PFSK-1 (cell line): ENCODE measurements at regions not wholly inside any gene's neighbourhood (a gene's known extent, or its start where the extent isn't known, plus 50 kb on each side); places are given as distances from the start of the nearest gene placed in this dataset.

ENCODE experiments used
- POLR2AphosphoS5 ChIP-seq: IDR thresholded peaks from 2 replicates; pipeline ENCODE4 v1.6.1; 2012; ENCODE audit warnings: low read depth, mild to moderate bottlenecking, control low read depth, low read length, moderate library complexity
- REST ChIP-seq, 2 experiments: IDR thresholded peaks; 2 replicates each; pipeline versions ENCODE4 v1.6.1 to v1.8.0; 2011 to 2012; ENCODE audit warnings: low read depth in 2 of 2, low read length in 2 of 2, control low read depth in 1 of 2, inconsistent platforms in 1 of 2, mild to moderate bottlenecking in 1 of 2, moderate library complexity in 1 of 2; ENCODE audit not compliant: insufficient read depth in 1 of 2
- SIN3A ChIP-seq: IDR thresholded peaks from 2 replicates; pipeline ENCODE4 v1.6.1; 2012; ENCODE audit warnings: mild to moderate bottlenecking, low read length, moderate library complexity, borderline replicate concordance; ENCODE audit not compliant: insufficient read depth
- TAF1 ChIP-seq: IDR thresholded peaks from 2 replicates; pipeline ENCODE4 v1.6.1; 2012; ENCODE audit warnings: low read length, control low read depth, borderline replicate concordance; ENCODE audit not compliant: insufficient read depth

DNA sequence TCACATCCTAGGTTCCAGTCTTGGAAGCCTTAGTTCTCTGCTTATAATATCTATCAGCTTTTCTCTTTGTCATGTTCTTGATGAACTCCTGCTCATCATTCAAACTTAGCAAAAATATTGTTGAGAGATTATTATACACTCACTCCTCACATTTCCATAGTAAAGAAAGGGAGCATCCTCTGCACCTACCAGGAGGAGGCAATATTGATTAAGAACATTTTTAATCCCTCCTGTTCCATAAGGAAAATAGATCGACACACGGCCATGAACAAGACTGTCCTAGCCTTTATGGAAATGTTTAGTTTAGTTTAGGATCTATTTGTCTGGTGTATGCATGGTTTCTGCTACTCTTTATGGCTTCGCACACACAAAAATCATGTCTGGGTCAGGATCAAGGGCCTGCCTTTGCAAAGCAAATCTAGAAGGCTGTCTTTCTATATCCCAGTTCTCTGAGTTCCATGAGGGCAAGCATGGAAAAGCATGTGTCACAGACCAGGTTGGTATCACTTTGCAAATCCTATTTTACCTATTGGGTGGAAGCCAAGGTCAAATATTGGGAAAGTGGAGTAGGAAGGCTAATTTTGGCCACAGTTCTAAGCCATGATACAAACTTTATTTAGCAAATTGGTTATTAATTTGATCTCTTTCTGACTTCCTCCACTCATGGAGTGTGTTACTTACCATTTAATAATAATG lies 164.4 kb downstream of the MDFIC start:
- TF ChIP-seq REST (IDR thresholded peaks at IDR 0.05; ENCODE audit: insufficient read depth in 1 of 2, low read depth in 2 of 2, low read length in 2 of 2): no peak
- TF ChIP-seq POLR2AphosphoS5: no peak; the same call in 1 of the 2 replicates
- TF ChIP-seq TAF1: no peak
- TF ChIP-seq SIN3A: no peak
